Endothelial cell (in vitro differentiated cells): ENCODE measurements at regions not wholly inside any gene's neighbourhood (a gene's known extent, or its start where the extent isn't known, plus 50 kb on each side); places are given as distances from the start of the nearest gene placed in this dataset.
A peak's percentile ranks its signal among the peaks of the same experiment; 100 is the strongest.
"Not testable (repeated sequence)": the region's sequence is repeated elsewhere in the genome, so short reads cannot be mapped to it uniquely, and the experiment has no call there.

Experiments used
- DNase-seq: peaks from one replicate; pipeline ENCODE4 v3.0.0; 2021; ENCODE audit warnings: low spot score
- H3K27ac Mint-ChIP-seq: one replicate; pipeline ENCODE4 v1.8.0; 2021; ENCODE audit warnings: mixed read lengths, inconsistent platforms; ENCODE audit not compliant: unreplicated experiment
- H3K27me3 Mint-ChIP-seq: one replicate; pipeline ENCODE4 v1.8.0; 2021; ENCODE audit warnings: mild to moderate bottlenecking, moderate library complexity, mixed read lengths, inconsistent platforms; ENCODE audit not compliant: unreplicated experiment
- H3K36me3 Mint-ChIP-seq: one replicate; pipeline ENCODE4 v1.8.0; 2021; ENCODE audit warnings: mild to moderate bottlenecking, low read depth, mixed read lengths, inconsistent platforms; ENCODE audit not compliant: unreplicated experiment
- H3K4me1 Mint-ChIP-seq: one replicate; pipeline ENCODE4 v1.8.0; 2021; ENCODE audit warnings: mild to moderate bottlenecking, mixed read lengths, inconsistent platforms; ENCODE audit not compliant: unreplicated experiment
- H3K4me3 Mint-ChIP-seq: one replicate; pipeline ENCODE4 v1.8.0; 2021; ENCODE audit warnings: mild to moderate bottlenecking, mixed read lengths, inconsistent platforms; ENCODE audit not compliant: unreplicated experiment
- H3K9me3 Mint-ChIP-seq: one replicate; pipeline ENCODE4 v1.8.0; 2021; ENCODE audit warnings: mixed read lengths, inconsistent platforms; ENCODE audit not compliant: unreplicated experiment
- CTCF ChIP-seq: fragments of 200-600 bp; sonication (generic); IDR thresholded peaks from one replicate; pipeline ENCODE4 v1.5.0; 2021; ENCODE audit warnings: antibody characterized with exemption; ENCODE audit not compliant: unreplicated experiment

- no peak overlapping the region for H3K4me3 Mint-ChIP-seq
- DNase-seq, result no peak
- no peaks in the 10 kb centered on the region for H3K4me1 Mint-ChIP-seq
- H3K27me3 Mint-ChIP-seq, result peaks cover 3% of the 10 kb centered on the region
- no peak overlapping the region for H3K27ac Mint-ChIP-seq
- no peaks in the 10 kb centered on the region for H3K9me3 Mint-ChIP-seq
- no peak for TF ChIP-seq CTCF
- H3K36me3 Mint-ChIP-seq, result no peaks in the 10 kb centered on the region
These were observed 215.1 kb upstream of the ARRDC3 start for GRCh38 chr5:91598216-91598615.

- Mint-ChIP-seq H3K4me3 (no peak overlapping the region), H3K4me1 (no peaks in the 10 kb centered on the region), H3K27me3 (peaks cover 3% of the 10 kb centered on the region), H3K9me3 (no peaks in the 10 kb centered on the region), H3K27ac (no peak overlapping the region), H3K36me3 (peaks cover 3% of the 10 kb centered on the region)
- no peak for TF ChIP-seq CTCF
- no peak for DNase-seq
These were observed 212.3 kb upstream of the ARRDC3 start for GRCh38 chr5:91595424-91595823.

GRCh38 chr5:91591076-91591475 is 208.0 kb upstream of the ARRDC3 start:
- Mint-ChIP-seq H3K27me3 (no peaks in the 10 kb centered on the region), H3K9me3 (no peaks in the 10 kb centered on the region), H3K4me1 (no peaks in the 10 kb centered on the region), H3K27ac (no peak overlapping the region), H3K4me3 (no peak overlapping the region), H3K36me3 (peaks cover 3% of the 10 kb centered on the region)
- no peak for TF ChIP-seq CTCF
- no peak for DNase-seq

GRCh38 chr5:91586232-91586631 is 203.1 kb upstream of the ARRDC3 start:
- Mint-ChIP-seq H3K27ac (no peak overlapping the region), H3K4me3 (no peak overlapping the region), H3K4me1 (no peaks in the 10 kb centered on the region), H3K36me3 (no peaks in the 10 kb centered on the region), H3K27me3 (no peaks in the 10 kb centered on the region), H3K9me3 (no peaks in the 10 kb centered on the region)
- DNase-seq, result no peak
- no peak for TF ChIP-seq CTCF

GRCh38 chr5:91584352-91584751 is 201.2 kb upstream of the ARRDC3 start:
- Mint-ChIP-seq H3K9me3 (no peaks in the 10 kb centered on the region), H3K27me3 (no peaks in the 10 kb centered on the region), H3K4me1 (no peaks in the 10 kb centered on the region), H3K4me3 (no peak overlapping the region), H3K36me3 (no peaks in the 10 kb centered on the region), H3K27ac (no peak overlapping the region)
- no peak for DNase-seq
- TF ChIP-seq CTCF, result no peak

- Mint-ChIP-seq H3K36me3 (peaks cover 16% of the 10 kb centered on the region), H3K4me3 (peak overlapping the region; percentile 33)
- DNase-seq, H3K27me3 Mint-ChIP-seq, H3K9me3 Mint-ChIP-seq, H3K4me1 Mint-ChIP-seq, H3K27ac Mint-ChIP-seq: not testable (repeated sequence)
These were observed 182.9 kb upstream of the ARRDC3 start for GRCh38 chr5:91566012-91566411.
